Mesendoderm (in vitro differentiated cells): ENCODE measurements at regions not wholly inside any gene's neighbourhood (a gene's known extent, or its start where the extent isn't known, plus 50 kb on each side); places are given as distances from the start of the nearest gene placed in this dataset.

Source experiments
- DNase-seq: peaks from one replicate; pipeline ENCODE4 v3.0.0; 2013
- H2AK5ac ChIP-seq: 2 replicates; pipeline ENCODE4 v1.6.1; 2013; ENCODE audit warnings: low read length, inconsistent platforms
- H2BK120ac ChIP-seq: 2 replicates; pipeline ENCODE4 v1.6.1; 2013; ENCODE audit warnings: low read depth, mild to moderate bottlenecking, low read length, moderate library complexity, mixed read lengths
- H2BK15ac ChIP-seq: replicated peaks from 2 replicates; pipeline ENCODE4 v1.6.1; 2013; ENCODE audit warnings: low read depth, mild to moderate bottlenecking, moderate library complexity
- H2BK5ac ChIP-seq: 2 replicates; pipeline ENCODE4 v1.6.1; 2013; ENCODE audit warnings: low read length, inconsistent platforms
- H3K18ac ChIP-seq: 2 replicates; pipeline ENCODE4 v1.6.1; 2013; ENCODE audit warnings: mild to moderate bottlenecking, low read length, mixed read lengths
- H3K23ac ChIP-seq: one replicate; pipeline ENCODE4 v1.6.1; 2013; ENCODE audit warnings: low read length
- H3K27ac ChIP-seq: 2 replicates; pipeline ENCODE4 v1.5.1; 2013; ENCODE audit warnings: low read depth, mild to moderate bottlenecking, inconsistent platforms, low read length, moderate library complexity
- H3K27me3 ChIP-seq: 2 replicates; pipeline ENCODE4 v1.6.1; 2013; ENCODE audit warnings: low read length, control low read depth, mild to moderate bottlenecking, inconsistent platforms; ENCODE audit not compliant: insufficient read depth, poor library complexity
- H3K36me3 ChIP-seq: 2 replicates; pipeline ENCODE4 v1.6.1; 2013; ENCODE audit warnings: low read length, inconsistent platforms; ENCODE audit not compliant: control insufficient read depth, insufficient read depth
- H3K4ac ChIP-seq: one replicate; pipeline ENCODE4 v1.6.1; 2013; ENCODE audit warnings: low read depth, mild to moderate bottlenecking, low read length, moderate library complexity
- H3K4me1 ChIP-seq: 2 replicates; pipeline ENCODE4 v1.6.1; 2013; ENCODE audit warnings: low read depth, low read length, inconsistent platforms; ENCODE audit not compliant: control insufficient read depth
- H3K4me2 ChIP-seq: 2 replicates; pipeline ENCODE4 v1.6.1; 2013; ENCODE audit warnings: low read length
- H3K4me3 ChIP-seq: 2 replicates; pipeline ENCODE4 v1.5.1; 2013; ENCODE audit warnings: mild to moderate bottlenecking, low read length
- H3K56ac ChIP-seq: one replicate; pipeline ENCODE4 v1.6.1; 2013; ENCODE audit warnings: low read length
- H3K79me1 ChIP-seq: 2 replicates; pipeline ENCODE4 v1.6.1; 2013; ENCODE audit warnings: low read length, inconsistent platforms
- H3K79me2 ChIP-seq: 2 replicates; pipeline ENCODE4 v1.6.1; 2013; ENCODE audit warnings: mild to moderate bottlenecking, low read length; ENCODE audit not compliant: control insufficient read depth, insufficient read depth
- H3K9ac ChIP-seq: 2 replicates; pipeline ENCODE4 v1.6.1; 2013; ENCODE audit warnings: low read length, inconsistent platforms
- H4K5ac ChIP-seq: one replicate; pipeline ENCODE4 v1.6.1; 2013; ENCODE audit warnings: low read length
- H4K8ac ChIP-seq: one replicate; pipeline ENCODE4 v1.6.1; 2013; ENCODE audit warnings: low read depth, mild to moderate bottlenecking, control low read depth, low read length, moderate library complexity
- WGBS: extraction: QIAGEN DNeasy Blood & Tissue Kit; methylation state at CpG from one replicate; pipeline ENCODE4 v1.1.7; 2013; ENCODE audit warnings: low lambda C conversion rate, missing lambda C conversion rate; ENCODE audit not compliant: insufficient coverage; ENCODE audit errors: extremely low coverage; 5-methylcytosine and 5-hydroxymethylcytosine counted together

DNA sequence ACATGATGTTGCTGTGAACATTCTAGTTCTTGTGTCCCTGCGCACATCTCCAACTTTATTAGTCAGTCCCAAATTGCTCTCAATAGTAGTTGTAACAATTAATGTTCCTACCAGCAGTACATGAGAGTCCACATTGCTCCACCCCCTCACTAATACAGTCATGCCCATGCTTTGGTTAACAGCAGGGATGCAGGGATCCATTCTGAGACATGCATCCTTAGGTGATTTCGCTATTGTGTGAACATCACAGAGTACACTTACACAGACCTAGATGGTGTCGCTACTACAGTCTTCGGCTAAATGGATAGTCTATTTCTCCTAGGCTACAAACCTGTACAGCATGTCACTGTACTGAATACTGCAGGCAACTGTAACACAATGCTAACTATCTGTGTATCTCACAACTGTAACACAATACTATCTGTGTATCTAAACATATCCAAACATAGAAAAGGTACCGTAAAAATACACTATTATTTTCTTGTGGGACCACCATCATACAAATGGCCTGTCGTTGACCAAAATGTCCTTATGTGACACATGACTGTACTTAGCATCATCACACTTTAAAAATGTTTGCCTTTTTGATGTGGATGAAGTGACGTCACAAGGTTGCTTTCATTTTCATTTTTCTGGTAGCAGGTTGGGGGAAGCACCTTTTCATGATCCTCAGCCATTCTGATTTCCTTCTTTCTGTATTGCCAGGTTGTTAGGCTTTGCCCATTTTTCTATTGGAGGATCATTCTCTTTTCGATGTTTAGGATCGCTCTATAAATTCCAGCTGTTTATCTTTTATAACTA, 82.9 kb upstream of the RNF152 start:
- no peaks in the 10 kb centered on the region for H3K27me3 ChIP-seq
- no peaks in the 10 kb centered on the region for H3K79me2 ChIP-seq
- no peak for DNase-seq
- H2BK15ac ChIP-seq: no peak overlapping the region
- no peaks in the 10 kb centered on the region for H3K36me3 ChIP-seq
- H3K79me1 ChIP-seq: no peaks in the 10 kb centered on the region
- no peak overlapping the region for H2AK5ac ChIP-seq
- H4K5ac ChIP-seq: no peak overlapping the region
- H3K23ac ChIP-seq: no peak overlapping the region
- no peak overlapping the region for H3K56ac ChIP-seq
- no peak overlapping the region for H3K27ac ChIP-seq
- no peak overlapping the region for H3K4me2 ChIP-seq
- no peak overlapping the region for H3K4me3 ChIP-seq
- no peak overlapping the region for H3K4ac ChIP-seq
- no peak overlapping the region for H3K18ac ChIP-seq
- H4K8ac ChIP-seq: no peak overlapping the region
- no peaks in the 10 kb centered on the region for H3K4me1 ChIP-seq
- H3K9ac ChIP-seq: no peak overlapping the region
- WGBS: no CpG with 5 or more reads among the region's 9 CpGs
- H2BK120ac ChIP-seq: no peak overlapping the region
- no peak overlapping the region for H2BK5ac ChIP-seq

- H3K36me3 ChIP-seq: no peaks in the 10 kb centered on the region
- no peak overlapping the region for H3K9ac ChIP-seq
- H4K5ac ChIP-seq: no peak overlapping the region
- WGBS: no CpG with 5 or more reads among the region's 6 CpGs
- no peak overlapping the region for H3K4ac ChIP-seq
- no peak overlapping the region for H2BK5ac ChIP-seq
- no peak overlapping the region for H4K8ac ChIP-seq
- H3K4me2 ChIP-seq: no peak overlapping the region
- H3K27me3 ChIP-seq: no peaks in the 10 kb centered on the region
- no peak overlapping the region for H3K4me3 ChIP-seq
- H3K18ac ChIP-seq: no peak overlapping the region
- H3K56ac ChIP-seq: no peak overlapping the region
- no peak overlapping the region for H2BK120ac ChIP-seq
- no peaks in the 10 kb centered on the region for H3K4me1 ChIP-seq
- no peak overlapping the region for H3K23ac ChIP-seq
- H3K79me1 ChIP-seq: no peaks in the 10 kb centered on the region
- no peak for DNase-seq
- no peak overlapping the region for H3K27ac ChIP-seq
- no peak overlapping the region for H2BK15ac ChIP-seq
- no peak overlapping the region for H2AK5ac ChIP-seq
- no peaks in the 10 kb centered on the region for H3K79me2 ChIP-seq
Observed at GRCh38 chr18:61973273-61974115, 80.7 kb upstream of the RNF152 start.

DNA sequence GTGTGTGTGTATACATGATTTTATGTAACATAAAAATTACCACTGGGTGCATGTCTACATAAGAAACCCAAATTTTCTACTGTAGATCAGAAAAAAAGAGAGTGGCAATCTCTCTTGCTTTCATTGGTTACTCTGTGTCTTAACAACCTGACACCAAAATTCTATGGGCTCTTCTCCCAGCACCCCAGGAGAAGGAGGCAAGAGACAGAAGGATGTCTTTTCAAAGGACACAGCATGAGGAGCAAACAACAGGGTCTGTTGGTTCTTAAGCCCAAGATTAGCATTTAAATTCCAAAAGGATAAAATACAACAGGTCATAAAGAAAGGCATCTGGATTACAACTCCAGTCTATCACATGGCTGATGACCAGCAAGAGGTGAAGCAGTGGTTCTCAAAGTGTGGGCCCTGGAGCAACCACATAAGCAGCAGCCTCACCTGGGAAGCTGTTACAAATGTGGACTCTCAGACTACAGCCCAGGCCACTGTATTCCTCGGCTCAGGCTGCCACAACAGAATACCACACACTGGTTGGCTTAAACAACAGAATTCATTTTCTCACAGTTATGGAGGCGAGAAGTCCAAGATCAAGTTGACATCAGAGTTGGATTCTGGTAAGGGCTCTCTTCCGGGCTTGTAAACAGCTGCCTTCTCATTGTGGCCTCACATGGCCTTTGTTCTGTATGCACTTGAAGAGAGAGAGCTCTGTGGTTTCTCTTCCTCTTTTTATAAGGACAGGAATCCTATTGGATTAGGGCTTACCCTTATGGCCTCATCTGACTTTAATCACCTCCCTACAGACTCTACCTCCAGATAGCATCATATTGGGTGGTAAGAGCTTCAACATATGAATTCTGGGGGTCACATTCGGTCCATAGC, 79.8 kb upstream of the RNF152 start:
- Histone ChIP-seq H3K18ac (no peak overlapping the region), H4K5ac (no peak overlapping the region), H3K79me1 (no peaks in the 10 kb centered on the region), H2BK120ac (no peak overlapping the region), H3K36me3 (no peaks in the 10 kb centered on the region), H3K4me3 (no peak overlapping the region), H3K23ac (no peak overlapping the region), H3K27ac (no peak overlapping the region), H3K4me1 (no peaks in the 10 kb centered on the region), H3K9ac (no peak overlapping the region), H3K56ac (no peak overlapping the region), H4K8ac (no peak overlapping the region), H2BK5ac (no peak overlapping the region), H3K4ac (no peak overlapping the region), H2BK15ac (no peak overlapping the region), H2AK5ac (no peak overlapping the region), H3K79me2 (no peaks in the 10 kb centered on the region), H3K4me2 (no peak overlapping the region), H3K27me3 (no peaks in the 10 kb centered on the region)
- peak; percentile 42 for DNase-seq
- WGBS: no CpG with 5 or more reads among the region's 4 CpGs

DNA sequence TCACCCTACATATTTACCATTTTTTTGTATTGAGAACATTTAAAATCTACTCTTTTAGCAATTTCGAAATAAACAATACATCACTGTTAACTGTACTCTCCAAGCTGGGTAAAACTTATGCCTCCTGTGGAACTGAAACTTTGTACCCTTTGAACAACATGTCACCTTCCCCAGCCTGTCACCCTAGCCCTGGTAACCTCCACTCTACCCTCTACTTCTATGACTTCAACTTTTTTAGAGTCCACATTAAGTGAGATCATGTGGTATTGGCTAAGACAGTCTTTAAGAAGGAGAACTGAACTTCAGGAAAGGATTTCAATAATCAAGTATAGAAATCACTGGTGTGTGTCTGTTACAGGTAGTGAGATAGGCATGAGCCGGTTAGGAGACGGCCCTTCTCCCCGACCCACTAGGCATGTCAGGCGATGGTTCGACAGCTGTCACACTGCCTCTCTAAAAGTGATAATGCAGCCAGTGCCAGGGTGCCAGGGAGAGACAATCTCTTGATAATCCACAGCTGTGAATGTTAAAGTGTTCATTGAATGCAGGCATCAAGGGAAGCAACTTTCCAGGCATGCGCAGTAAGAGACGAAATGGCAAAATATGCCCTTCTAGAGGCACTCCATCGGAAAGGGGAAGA, 74.6 kb upstream of the RNF152 start:
- Histone ChIP-seq H2BK120ac (no peak overlapping the region), H2BK15ac (no peak overlapping the region), H3K36me3 (no peaks in the 10 kb centered on the region), H3K27ac (no peak overlapping the region), H2AK5ac (no peak overlapping the region), H3K4ac (no peak overlapping the region), H3K79me1 (no peaks in the 10 kb centered on the region), H2BK5ac (no peak overlapping the region), H4K8ac (no peak overlapping the region), H3K18ac (no peak overlapping the region), H3K4me3 (no peak overlapping the region), H3K79me2 (no peaks in the 10 kb centered on the region), H3K4me1 (no peaks in the 10 kb centered on the region), H3K4me2 (no peak overlapping the region), H3K56ac (no peak overlapping the region), H3K27me3 (no peaks in the 10 kb centered on the region), H3K9ac (no peak overlapping the region), H3K23ac (no peak overlapping the region), H4K5ac (no peak overlapping the region)
- no peak for DNase-seq
- no CpG with 5 or more reads among the region's 9 CpGs for WGBS

DNA sequence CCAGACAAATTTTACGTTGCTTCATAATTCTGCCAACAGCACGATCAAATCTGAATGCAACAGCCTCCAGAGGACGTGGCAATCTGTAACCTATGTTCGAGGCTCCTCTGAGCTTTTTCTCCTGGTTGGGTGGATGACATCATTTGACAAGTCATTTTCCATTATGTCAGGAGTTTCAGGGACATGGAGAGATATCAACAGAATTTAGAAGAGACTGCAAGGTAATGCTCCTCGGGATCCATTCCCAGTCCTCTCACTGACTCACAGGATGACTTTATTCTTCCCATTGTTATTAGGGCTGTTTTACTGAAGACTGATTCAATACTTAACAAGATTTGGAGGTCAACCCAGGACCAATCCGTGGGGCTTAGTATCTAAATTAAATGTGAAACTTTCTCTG, 72.5 kb upstream of the RNF152 start:
- H3K4me1 ChIP-seq: no peaks in the 10 kb centered on the region
- H3K18ac ChIP-seq: no peak overlapping the region
- no peak overlapping the region for H4K8ac ChIP-seq
- no peak overlapping the region for H2BK15ac ChIP-seq
- H3K79me2 ChIP-seq: no peaks in the 10 kb centered on the region
- H3K56ac ChIP-seq: no peak overlapping the region
- H3K9ac ChIP-seq: no peak overlapping the region
- H2BK5ac ChIP-seq: no peak overlapping the region
- H3K36me3 ChIP-seq: no peaks in the 10 kb centered on the region
- H2AK5ac ChIP-seq: no peak overlapping the region
- H3K4ac ChIP-seq: no peak overlapping the region
- no peak overlapping the region for H4K5ac ChIP-seq
- no peak overlapping the region for H3K23ac ChIP-seq
- no CpG with 5 or more reads among the region's 6 CpGs for WGBS
- no peak overlapping the region for H3K27ac ChIP-seq
- no peak overlapping the region for H2BK120ac ChIP-seq
- H3K4me2 ChIP-seq: no peak overlapping the region
- no peak overlapping the region for H3K4me3 ChIP-seq
- H3K79me1 ChIP-seq: no peaks in the 10 kb centered on the region
- DNase-seq: no peak
- H3K27me3 ChIP-seq: no peaks in the 10 kb centered on the region
